Coronary artery (tissue), 2 donors: ENCODE measurements at regions not wholly inside any gene's neighbourhood (a gene's known extent, or its start where the extent isn't known, plus 50 kb on each side); places are given as distances from the start of the nearest gene placed in this dataset.

Experiments used
- DNase-seq: peaks from one replicate; pipeline ENCODE4 v3.0.0-alpha.2; 2017; ENCODE audit warnings: low spot score
- H3K27ac ChIP-seq, 2 donors: fragments of 200-600 bp; sonication (generic); one replicate each; pipeline ENCODE4 v1.5.1; 2016 to 2019
- H3K4me3 ChIP-seq: fragments of 200-600 bp; sonication (generic); 2 replicates; pipeline ENCODE4 v1.5.1; 2016; ENCODE audit warnings: mild to moderate bottlenecking, moderate library complexity
- CTCF ChIP-seq: fragments of 200-600 bp; sonication (generic); IDR thresholded peaks from one replicate; pipeline ENCODE4 v1.5.1; 2019; ENCODE audit warnings: antibody characterized with exemption

- no peak for TF ChIP-seq CTCF
- Histone ChIP-seq H3K27ac (no peak overlapping the region), H3K4me3 (no peak overlapping the region)
- DNase-seq: no peak
These were observed 699.8 kb downstream of the PTPRU start for GRCh38 chr1:29936031-29936544.

GRCh38 chr1:29934255-29934772 lies 698.0 kb downstream of the PTPRU start:
- Histone ChIP-seq H3K27ac (no peak overlapping the region), H3K4me3 (no peak overlapping the region)
- DNase-seq: no peak
- TF ChIP-seq CTCF: no peak

- no peak for TF ChIP-seq CTCF
- H3K4me3 ChIP-seq: no peak overlapping the region
- no peak overlapping the region for H3K27ac ChIP-seq
- no peak for DNase-seq
These were observed 696.7 kb downstream of the PTPRU start for GRCh38 chr1:29933067-29933466.

- DNase-seq: no peak
- TF ChIP-seq CTCF: no peak
- no peak overlapping the region for H3K4me3 ChIP-seq
- no peak overlapping the region for H3K27ac ChIP-seq
These were observed 696.3 kb downstream of the PTPRU start for GRCh38 chr1:29932626-29933025.

GRCh38 chr1:29931477-29932175 lies 695.3 kb downstream of the PTPRU start:
- no peak overlapping the region for H3K27ac ChIP-seq
- no peak for DNase-seq
- TF ChIP-seq CTCF: no peak
- H3K4me3 ChIP-seq: no peak overlapping the region

GRCh38 chr1:29925058-29925457 lies 688.7 kb downstream of the PTPRU start:
- no peak overlapping the region for H3K27ac ChIP-seq
- no peak for DNase-seq
- no peak overlapping the region for H3K4me3 ChIP-seq
- no peak for TF ChIP-seq CTCF

GRCh38 chr1:29924017-29924431 lies 687.7 kb downstream of the PTPRU start:
- no peak for TF ChIP-seq CTCF
- Histone ChIP-seq H3K4me3 (no peak overlapping the region), H3K27ac (no peak overlapping the region)
- no peak for DNase-seq
